SHP77 treated with DMSO at 0.1 percent for 48 hours (cell line): ENCODE measurements at regions not wholly inside any gene's neighbourhood (a gene's known extent, or its start where the extent isn't known, plus 50 kb on each side); places are given as distances from the start of the nearest gene placed in this dataset.
"Not testable (repeated sequence)": the region's sequence is repeated elsewhere in the genome, so short reads cannot be mapped to it uniquely, and the experiment has no call there.

Experiments
- DNase-seq: peaks from one replicate; lab custom pipeline; 2025; lab: John Stamatoyannopoulos, UW

DNA sequence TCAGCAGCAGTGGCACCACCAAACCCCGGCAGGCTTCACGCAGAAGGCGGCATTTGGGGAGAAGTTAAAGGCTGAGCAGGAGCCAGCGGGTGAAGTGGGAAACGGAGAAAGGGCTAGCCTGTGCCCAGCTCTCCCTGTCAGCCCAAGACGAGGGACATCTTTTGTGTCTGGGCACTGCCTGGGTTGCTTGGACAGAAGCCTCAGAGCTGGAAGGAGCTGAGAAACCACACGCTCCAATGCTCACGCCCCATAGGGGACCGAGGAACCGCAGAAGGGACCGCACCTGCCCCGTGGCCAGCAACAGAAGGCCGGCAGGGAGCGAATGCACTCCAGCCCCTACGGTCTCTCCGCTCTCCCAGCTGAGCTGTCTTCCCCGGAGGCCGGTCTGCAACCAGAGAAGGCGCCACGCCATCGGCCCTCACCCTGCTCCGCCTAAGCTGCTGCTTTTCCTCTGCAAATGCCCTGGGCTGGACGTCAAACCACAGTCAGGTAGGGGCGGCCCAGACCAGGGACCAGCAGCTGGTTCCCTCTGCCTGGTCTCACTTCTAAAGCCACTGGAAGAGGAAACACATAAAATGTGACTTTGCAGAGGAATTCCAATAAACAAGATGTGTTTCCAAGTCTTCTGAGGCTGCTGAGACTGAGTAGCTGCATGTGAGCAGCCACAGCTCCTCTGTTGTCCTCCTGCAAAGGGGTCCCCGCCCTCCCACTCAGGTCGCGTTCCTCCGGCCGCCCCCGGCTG lies 182.4 kb upstream of the ZNF469 start:
- not testable (repeated sequence) for DNase-seq

DNA sequence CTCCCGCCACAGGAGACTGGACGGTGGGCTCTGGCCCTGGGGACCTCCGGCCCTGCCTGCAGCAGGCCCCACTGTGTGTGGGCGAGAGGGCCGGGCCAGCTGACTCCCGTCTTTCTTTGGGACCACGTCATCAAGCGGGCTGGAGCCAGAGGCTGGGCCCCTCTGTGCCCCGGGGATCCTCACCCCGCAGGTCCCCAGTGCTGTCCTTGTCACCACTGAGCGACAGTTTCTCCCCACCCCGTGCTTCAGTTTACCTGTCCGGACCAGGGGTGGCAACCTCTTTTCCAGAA lies 181.9 kb upstream of the ZNF469 start:
- no peak for DNase-seq

DNA sequence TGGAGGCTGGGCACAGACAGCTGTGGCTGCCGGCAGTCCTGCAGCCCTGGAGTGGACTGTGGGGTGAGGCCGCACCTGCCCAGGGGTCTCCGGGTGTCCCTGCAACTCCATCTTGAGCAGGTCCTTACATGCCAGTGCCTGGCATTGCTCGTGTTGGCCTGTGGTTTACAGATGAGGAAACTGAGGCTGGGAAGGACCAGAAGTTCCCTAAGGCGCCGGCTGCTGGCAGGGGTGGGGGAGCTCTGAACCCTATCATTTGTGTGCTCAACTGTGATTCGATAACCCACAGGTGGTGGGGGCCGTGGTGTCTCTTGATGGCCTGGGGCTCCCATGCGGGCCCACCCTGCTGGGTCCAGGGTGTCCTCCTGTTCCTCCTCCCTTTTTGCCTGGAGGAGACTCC lies 181.1 kb upstream of the ZNF469 start:
- not testable (repeated sequence) for DNase-seq

DNA sequence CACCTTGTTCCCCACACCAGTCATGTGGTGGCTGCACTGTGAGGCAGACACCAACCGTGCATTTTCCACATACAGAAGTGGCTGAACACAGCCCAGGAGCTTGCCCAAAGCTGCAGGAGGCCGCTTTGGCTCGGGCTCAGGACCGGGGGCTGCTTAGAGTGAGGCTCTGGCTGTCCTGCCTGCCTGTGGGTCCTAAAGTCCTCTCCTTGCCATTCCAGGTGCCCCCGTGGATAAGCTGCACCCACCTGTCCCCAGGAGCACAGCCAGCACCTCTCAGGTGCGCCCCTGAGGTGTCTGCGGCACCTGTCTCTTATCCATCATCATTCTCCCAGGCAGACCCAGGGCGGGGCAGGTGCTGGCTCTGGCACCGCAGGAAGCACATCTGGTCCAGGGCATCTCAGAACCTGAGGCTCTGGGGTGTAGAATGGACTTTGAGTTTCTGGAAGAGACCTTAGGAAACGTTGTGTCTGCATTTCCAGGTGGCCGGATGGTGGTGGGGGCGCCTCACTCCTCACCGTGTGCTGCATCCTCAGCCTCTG lies 180.5 kb upstream of the ZNF469 start:
- DNase-seq, result no peak

DNA sequence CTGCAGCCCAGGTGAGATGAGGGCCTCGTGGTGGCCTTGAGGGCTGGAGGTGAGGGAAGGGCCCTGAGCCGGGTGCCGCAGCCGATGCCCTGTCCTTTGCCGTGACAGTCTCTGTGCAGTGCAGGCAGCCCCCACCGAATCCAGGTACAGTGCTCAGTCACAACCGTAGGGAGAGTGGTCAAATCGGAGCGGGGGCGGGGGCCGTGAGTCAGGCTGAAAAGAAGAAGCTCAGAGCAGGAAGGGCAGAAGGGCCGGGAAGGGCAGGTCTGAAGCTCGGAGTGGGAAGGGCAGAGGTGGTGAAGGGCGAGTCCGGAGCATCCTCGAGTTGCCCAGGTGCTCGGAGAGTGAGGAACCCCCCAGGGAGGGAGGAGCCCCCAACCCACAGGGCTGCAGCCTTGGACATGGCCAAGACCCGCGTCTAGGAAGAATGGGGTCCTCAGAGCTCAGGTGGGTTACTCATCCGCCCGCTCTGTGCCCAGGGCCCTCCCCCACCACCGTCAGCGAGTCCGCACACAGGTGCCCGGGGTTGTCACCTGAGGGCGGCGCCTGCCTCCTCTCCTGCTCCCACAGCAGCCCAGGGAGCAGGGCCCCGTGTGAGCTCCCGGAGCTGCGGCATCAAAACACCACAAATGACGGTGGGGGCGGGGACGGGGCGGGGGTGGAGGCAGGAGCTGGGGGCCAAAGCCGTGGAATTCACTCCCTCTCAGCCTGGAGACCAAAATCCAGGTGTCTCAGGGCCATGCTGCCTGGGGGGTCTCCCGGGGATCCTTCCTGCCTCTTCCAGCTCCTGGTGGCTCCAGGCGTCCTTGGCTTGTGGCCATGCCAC lies 179.7 kb upstream of the ZNF469 start:
- not testable (repeated sequence) for DNase-seq

DNA sequence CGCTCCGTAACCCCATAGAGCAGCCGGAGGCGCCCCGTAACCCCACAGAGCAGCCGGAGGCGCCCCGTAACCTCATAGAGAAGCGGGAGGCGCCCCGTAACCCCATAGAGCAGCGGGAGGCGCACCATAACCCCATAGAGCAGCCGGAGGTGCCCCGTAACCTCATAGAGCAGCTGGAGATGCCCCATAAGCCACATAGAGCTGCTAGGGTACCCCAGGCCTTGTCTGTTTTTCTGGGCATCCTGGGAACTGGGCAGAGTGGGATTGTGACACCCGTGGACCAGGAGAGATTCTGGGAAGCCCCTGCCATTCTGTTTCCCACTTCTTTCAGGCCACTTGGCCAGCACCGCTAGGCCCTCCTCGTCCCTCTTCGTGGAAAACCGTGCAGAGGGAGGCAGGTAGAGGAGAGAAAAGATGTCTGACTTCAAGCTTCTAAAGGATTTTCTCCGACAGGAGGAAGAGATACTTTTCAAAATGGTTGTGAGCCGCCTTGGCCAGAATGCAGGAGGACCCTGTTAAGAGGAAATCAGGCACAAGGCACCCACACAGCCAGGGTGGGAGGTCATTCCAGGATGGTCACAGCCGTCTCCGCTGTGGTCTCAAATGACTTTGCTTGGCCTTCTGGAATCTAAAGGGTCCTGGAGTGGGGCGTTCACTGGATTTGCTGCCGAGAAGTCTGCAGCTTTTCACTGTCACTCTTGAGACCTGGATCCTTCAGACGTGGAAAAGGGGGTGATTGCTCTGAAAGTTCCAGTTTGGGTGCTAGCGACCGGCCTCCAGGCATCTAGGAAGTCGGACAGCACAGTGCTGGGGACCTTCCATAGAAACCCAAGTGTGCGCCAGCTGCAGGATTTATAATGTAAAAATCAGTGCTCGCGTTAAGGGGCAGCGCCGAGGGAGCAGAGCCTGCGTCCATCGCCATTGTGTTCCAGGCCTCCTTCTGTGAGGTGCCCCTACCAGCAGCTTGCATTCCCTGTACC lies 178.3 kb upstream of the ZNF469 start:
- DNase-seq, result not testable (repeated sequence)

DNA sequence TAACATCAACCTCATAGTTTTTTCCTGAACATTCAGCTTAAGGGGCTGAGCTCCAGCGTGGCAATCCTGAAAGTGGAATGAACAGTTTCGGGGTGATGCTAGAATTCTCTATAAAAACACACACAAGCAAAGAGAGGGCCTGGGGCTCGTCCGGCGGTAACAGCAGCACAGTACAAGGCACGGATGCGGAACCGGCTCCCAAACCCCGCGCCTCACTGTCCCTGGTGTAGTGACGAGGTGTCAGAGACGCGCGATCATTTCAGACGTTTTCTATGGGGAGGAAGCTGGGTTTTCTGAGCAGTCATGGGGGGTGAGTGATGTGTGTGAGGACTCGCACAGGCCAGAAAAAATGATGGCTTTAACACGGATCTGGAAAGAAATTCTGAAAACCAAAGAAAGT lies 177.3 kb upstream of the ZNF469 start:
- DNase-seq, result not testable (repeated sequence)

DNA sequence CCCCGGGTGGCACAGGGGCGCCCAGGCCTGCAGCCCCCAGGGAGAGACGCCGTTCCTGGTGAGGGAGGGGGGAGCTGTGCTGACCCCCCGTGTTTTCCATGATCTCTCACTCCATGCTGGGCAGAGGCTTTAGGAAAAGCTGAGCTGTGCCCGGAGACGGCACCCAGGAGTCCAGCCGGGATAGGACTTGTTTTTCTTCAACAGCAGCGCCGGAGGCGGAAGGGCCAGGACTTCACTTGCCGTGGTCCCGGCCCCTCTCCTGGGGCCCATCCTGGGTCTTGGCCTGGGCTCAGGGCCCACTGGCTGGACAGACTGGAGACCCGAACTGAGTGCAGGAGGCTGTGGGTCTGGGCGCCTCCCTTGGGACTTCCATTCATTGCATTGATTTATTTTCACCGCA lies 176.8 kb upstream of the ZNF469 start:
- DNase-seq, result not testable (repeated sequence)

DNA sequence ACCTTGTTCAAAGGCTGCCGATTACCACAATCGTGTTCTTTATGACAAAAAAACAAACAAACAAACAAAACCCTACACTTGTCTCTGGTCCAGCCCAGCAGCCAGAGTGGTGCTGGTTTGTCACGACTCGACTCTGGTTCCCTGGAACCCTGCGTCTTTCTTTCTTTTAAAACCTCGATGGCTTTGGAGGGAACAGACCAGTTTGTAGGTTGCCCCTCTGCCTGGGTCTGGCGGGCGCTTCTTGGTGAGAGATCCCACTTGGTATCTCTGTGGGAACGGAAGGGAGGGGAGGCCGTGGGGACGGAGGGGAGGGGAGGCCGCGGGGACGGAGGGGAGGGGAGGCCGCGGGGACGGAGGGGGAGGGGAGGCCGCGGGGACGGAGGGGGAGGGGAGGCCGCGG lies 176.2 kb upstream of the ZNF469 start:
- DNase-seq, result not testable (repeated sequence)

DNA sequence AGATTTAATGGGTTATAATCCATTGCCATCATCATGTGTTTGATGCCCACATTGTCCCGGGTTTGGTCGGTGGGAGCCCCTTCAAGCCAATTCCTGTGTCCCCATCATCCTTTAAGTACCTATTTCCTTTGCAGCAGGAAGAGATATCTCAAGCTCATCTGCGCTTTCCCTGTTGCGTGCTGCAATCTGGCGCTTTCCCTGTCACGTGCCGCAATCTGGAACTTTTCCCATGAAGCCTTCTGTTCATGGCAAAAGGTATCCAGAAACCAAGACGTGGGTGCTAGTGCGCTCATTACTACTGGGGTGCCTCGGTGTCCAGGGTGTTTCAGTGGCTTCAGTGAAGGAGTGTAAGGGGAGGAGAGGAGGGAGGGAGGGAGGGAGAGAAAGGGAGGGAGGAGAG lies 174.6 kb upstream of the ZNF469 start:
- no peak for DNase-seq

DNA sequence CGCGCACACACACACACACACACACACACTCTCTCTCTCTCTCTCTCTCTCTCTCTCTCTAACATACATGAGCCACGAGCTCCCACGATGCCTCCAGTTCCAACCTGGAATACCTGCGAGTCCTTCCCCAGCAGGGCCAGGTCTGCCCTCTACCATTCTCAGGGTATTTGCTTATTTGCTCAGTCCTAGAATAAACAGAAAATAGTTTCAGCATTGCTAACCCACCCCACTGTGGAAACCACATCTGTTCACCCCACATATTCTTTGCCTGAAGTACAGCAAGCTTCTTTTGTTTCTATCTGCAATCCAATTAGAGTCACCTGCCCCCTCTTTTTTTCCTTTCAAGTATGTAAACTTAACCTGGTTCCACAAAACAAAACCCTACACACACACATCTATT lies 174.0 kb upstream of the ZNF469 start:
- DNase-seq, result not testable (repeated sequence)

DNA sequence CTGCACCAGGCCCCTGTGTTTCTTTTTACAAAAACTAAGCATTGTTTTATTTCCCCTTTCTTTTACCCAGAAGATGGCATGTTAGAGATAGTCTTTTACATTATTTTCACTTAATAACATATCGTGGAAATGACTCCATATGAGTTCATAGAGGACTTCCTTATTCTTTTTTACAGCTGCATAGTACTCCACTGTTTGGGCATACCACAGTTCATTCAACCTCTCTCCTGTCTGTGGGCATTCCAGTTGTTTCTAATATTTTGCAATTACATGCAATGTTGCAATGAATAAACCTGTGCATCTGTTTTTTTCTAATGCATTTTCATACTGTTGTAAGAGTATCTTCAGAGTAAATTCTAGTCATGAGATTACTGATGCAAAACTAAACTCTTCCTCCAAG lies 173.2 kb upstream of the ZNF469 start:
- DNase-seq, result not testable (repeated sequence)

DNA sequence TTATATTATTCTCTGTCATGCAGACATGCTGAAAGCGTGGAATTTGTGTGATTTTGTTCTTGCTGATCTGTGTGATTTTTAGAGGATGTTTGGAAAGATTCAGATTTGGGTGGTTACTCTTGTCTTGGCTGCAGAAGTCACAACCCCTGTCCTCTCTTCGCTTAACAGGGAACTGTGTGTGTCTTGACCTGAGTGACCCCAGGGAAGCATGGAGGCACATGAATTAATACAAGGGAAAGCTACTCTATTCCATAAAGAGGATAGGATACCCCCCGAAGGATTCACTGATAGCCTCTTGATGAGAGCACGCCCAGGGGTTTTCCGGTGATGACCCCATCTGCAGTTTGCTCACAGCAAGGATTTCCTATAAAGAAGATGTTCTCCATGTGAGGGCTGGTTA lies 168.8 kb upstream of the ZNF469 start:
- DNase-seq, result not testable (repeated sequence)

DNA sequence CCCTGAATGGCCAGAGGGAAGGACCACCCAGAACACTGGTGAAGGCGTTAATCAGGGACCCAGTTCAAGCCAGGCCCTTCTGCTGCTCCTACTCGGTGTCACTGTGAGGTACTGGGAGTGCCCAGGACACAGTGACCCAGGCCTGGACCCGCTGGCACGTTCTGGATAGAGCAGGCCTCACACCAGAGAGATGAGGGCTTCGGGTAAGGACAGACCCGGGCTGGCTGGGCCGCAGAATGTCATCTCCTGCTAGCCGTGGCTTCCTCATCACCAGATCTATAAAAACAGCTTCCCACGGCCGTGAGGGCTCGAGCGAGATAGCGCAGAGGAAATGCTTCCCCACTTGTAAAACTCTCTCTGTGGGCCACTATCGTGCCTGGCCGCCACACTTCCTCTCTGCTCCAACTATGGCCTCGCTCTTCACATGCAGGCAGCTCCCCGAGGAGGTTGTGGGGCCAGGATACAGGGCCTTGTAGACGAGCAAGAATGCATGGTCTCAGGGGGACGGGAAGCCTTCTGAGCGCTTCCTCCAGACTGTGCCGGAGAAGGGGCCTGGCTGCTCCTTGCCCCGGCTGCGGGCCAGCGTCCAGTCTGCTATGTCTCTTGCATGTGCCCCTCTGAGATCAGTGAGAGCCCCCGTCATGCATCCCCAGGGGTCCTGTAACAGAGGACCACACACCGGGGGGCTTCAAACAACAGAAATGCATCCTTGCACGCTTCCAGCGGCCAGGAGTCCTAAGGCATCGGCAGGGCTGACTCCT lies 161.6 kb upstream of the ZNF469 start:
- not testable (repeated sequence) for DNase-seq

DNA sequence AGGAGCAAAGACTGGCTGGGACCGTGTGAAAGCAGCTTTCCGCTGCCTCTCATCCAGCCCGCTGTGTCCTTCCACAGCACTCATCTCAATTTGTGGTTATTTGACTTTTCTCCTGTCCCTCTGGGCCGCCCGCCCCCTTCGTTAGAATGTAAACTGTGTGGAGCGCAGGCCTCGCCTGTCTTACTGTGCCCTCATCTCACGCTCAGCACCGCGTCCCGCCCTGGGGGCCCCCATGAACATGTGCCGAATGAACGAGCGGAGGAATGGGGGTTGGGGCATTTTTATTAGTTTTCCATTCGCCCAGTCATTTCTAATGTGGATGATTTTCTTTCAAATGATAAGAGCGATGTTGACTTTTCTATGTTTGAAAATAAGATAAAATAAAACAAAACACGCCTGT lies 159.1 kb upstream of the ZNF469 start:
- not testable (repeated sequence) for DNase-seq

DNA sequence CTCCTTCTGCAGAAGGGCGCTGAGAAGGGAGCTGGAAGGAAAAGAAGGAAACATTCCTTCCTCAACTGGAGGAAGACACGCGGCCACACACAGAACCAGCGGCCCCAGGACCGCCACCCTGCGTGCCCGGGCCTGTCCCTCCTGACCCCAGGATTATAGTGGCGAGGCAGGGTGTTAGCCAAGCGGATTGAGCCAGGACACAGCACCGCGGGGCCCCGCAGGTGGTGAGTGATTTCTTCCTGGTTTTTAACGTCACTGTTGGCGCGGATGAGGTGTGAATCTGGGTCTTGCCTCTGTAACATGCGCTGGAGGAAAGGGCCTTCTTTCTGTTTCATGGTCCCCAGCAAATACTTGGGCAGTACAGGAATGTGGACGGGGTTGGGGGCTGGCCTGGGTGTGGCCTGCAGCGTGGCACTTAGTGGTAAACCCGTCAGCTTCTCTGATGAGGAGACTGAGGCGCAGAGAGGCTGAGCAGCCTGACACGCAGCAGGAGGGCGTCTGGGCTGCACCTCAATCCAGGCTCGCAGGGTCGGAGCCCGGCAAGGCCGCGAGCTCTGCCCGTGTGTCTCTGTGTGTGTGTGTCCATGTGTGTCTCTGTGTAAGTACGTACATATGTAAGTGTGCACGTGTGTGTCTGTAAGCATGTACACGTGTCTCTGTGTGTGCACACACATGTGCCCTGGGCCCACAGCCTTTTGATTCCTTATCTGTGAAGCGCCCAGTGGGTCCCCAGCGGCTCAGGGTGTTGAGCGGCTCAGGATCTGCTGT lies 158.4 kb upstream of the ZNF469 start:
- DNase-seq, result not testable (repeated sequence)

DNA sequence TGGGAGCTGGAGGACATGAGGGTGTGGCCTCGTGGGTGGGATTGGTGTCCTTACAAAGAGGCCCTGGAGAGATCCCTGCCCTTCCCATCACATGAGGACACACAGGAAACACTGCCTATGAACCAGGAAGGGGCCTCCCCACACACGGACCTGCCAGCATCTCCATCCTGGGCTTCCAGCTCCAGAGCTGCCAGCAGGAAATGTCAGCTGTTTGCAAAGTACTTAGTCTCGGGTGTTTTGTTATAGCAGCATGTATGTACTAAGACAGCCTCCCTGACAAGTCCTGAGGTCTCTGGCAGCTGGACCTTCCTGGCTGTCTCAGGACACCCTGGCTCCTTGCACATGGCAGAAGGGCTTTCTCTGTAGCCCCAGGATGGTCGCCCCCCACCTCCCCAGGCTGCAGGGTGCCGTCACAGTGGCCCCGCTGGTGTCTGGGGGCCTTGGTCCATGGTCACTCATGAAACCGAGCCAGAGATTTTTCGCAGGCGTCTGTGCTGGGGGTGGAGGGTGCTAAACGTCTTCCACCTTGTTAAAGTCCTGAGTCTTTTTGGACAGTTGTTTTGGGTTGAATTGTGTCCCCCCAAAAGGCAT lies 157.0 kb upstream of the ZNF469 start:
- DNase-seq, result not testable (repeated sequence)

DNA sequence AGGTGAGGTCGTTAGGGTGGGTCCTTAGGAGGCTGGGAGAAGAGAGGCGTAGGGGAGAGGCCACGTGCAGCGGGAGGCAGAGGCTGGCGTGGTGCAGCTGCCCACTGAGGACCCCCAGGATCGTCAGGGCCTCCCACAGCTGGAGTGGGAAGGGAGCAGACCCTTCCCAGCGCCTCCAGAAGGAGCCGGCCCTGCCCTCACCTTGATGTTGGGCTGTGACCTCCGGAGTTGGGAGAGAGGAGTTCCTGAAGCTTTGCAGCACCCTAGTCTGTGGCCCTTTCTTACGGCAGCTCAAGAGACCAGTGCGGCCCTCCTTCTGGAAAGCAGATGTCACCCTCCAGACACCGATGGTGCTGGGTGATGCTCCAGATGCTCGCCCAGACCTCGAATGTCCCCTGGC lies 156.5 kb upstream of the ZNF469 start:
- not testable (repeated sequence) for DNase-seq

DNA sequence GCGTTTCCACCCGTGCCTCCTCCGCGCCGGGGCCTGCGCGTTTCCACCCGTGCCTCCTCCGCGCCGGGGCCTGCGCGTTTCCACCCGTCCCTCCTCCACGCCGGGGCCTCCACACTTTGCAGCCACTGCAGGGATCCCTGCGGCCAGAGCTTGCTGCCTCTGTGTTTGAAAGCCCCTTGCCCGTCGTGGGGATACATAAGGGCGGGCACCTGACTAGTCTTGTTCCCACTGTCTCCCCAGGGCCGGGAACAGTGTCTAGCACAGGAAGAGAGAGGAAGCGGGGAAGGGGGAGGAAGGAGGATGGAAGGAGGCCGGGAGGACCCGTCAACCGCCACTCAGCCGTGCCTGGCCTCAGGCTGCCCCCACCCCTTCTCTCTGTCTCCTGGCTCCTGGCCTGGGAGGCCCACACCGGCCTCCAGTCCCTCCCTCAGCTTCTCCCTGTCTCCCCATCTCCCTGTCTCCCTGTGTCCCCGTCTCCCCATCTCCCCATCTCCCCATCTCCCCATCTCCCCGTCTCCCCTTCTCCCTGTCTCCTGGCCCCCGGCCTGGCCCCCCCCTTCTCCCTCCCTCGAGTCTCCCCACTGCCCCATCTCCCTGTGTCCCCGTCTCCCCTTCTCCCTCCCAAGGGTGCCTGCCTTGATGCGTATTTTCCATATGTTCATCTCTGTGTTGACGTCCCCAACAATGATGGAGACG lies 155.6 kb upstream of the ZNF469 start:
- DNase-seq, result not testable (repeated sequence)
